Inflammatory macrophage treated with lipopolysaccharide for 4 hours (primary cell): ENCODE measurements at regions not wholly inside any gene's neighbourhood (a gene's known extent, or its start where the extent isn't known, plus 50 kb on each side); places are given as distances from the start of the nearest gene placed in this dataset.
"Not testable (repeated sequence)": the region's sequence is repeated elsewhere in the genome, so short reads cannot be mapped to it uniquely, and the experiment has no call there.

Experiments
- DNase-seq: peaks from one replicate; pipeline ENCODE4 v3.0.0-alpha.2; 2020

DNA sequence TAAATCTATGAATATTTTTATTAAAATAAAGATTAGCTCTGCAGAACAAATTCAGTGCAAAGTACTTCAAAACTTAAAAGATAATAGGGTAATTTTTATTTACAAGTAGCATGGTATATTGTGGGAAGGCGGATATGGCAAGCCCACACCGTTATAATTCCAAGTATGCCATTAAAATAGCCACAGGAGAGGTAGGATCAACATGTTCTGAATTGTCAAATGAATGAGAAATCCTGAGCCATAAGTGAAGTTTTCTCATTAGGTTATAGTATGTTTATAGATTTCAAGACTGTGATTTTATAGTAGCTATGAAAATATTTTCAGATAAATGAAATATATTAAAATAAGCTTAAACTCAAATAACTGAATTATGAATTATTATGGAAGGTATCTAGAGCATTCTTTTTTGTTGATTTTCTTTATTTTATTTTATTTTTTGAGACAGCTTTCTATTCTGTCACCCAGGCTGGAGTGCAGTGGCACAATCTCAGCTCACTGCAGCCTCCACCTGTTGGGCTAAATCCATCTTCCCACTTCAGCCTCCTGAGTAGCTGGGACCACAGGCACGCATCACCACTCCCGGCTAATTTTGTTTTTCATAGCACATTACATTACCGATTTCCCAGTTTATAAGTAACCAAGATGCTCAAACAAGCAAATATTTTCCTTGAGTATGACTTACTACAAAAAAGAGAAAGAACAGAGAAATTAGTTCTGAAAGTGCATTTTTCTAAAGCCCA is 956.6 kb downstream of the GATA3 start:
- DNase-seq = no peak

GRCh38 chr10:9012312-9012711 is 957.8 kb downstream of the GATA3 start:
- no peak for DNase-seq

- no peak for DNase-seq
These were observed 960.5 kb downstream of the GATA3 start for GRCh38 chr10:9015005-9015404.

- DNase-seq = no peak
These were observed 961.0 kb downstream of the GATA3 start for GRCh38 chr10:9015447-9015846.

DNA sequence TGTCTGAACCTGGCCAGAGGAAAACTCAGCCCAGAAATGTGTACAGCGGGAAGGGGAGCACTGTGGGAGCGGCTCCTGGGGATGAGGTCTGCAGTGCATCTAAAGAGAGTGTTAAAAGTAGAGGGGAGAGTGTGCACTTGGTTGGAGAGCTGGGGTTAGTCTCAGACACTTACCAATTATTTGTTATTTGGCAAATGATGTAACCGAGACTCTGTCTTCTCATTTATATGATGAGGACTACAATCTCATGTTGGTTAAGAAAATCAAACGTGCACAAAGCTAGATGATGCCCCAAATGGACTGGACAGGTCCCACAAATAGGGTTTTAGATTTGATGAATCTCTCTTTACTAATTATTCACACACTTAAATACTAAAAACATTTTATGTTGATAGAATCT is 962.4 kb downstream of the GATA3 start:
- no peak for DNase-seq

- DNase-seq = no peak
These were observed 964.0 kb downstream of the GATA3 start for GRCh38 chr10:9018195-9019173.

GRCh38 chr10:9023206-9023605 is 968.7 kb downstream of the GATA3 start:
- DNase-seq = no peak

DNA sequence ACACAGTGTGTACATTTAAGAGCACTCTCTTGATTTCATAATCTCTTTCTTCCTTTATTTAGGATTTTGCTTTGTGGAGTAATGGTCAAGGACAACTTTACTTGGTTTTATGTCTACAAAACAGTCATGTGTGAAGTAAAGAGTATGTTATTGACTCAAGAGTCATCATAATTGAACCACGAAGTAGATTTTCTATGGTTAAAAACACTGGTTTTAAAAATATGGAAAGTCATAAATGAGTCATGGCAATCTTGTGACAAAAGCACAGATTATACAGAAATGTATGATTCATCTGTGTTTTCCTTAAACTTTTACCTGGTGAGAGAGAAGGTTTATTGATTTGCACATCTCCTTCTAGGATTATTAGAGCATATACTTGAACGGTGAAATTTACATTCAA is 969.7 kb downstream of the GATA3 start:
- DNase-seq = no peak

GRCh38 chr10:9028231-9028630 is 973.7 kb downstream of the GATA3 start:
- no peak for DNase-seq

DNA sequence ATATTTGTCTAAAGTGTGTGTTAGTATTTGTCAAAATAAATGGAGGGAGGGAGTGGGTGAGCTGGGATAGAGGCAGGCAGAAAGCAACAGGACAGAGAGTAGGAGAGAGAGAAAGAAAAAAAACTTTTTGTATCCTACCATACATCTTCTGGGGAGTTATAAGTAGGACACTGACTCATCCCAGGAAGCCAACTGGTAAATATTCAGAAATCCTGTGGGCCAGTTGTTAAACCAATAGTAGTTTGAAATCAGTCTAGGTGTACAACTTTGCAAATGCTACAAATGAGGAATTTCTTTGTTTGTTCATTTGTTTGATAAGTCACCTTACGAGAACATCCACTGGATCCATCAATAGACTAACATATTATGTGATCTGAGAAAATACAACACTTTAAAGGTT is 980.9 kb downstream of the GATA3 start:
- no peak for DNase-seq

GRCh38 chr10:9036711-9037204 is 982.3 kb downstream of the GATA3 start:
- no peak for DNase-seq

- DNase-seq = no peak
These were observed 983.7 kb downstream of the GATA3 start for GRCh38 chr10:9038146-9038714.

- no peak for DNase-seq
These were observed 989.0 kb downstream of the GATA3 start for GRCh38 chr10:9043466-9043865.

DNA sequence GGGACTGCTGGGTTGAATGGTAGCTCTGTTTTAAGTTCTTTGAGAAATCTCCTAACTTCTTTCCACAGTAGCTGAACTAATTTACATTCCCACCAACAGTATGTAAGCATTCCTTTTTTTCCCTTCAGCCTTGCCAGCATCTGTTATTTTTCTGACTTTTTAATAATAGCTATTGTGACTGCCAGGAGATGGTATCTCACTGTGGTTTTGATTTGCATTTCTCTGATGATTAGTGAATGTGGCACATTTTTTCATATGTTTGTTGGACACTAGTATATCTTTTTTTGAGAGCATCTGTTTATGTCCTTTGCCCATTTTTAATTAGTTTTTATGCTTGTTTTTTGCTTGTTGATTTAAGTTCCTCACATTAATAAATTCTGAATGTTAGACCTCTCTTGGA is 990.8 kb downstream of the GATA3 start:
- DNase-seq = no peak

DNA sequence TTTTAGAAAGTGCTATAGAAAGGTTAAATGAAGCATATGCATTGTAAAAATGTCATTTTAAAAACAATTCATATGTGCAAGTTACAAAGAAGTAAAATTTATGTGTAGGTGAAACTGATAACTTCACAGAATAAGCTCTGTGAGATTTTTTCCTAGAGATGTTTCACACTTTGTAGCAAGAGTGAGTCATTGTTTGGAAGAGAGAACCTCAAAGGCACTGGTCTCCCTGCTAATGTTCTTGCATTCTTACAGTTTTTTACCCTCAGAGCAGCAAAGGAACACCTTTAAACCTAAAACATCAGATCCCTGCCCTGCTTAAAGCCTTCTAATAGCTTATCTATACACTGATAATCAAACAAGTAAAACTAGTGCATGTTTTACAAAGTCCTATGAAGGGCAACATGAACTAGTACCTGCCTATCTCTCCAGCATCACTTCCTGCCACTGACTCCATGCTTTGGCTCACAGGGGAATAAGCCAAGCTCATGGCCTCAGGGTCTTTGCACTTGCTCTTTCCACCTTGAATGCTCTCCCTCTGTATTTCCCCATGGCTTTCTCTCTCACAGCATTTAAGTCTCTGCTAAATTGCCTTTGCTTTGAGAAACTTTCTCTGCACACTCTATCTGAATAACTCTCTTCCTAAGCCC is 997.0 kb downstream of the GATA3 start:
- DNase-seq = no peak

GRCh38 chr10:9052767-9053166 is 998.3 kb downstream of the GATA3 start:
- no peak for DNase-seq

- no peak for DNase-seq
These were observed 1002.0 kb downstream of the GATA3 start for GRCh38 chr10:9056521-9056920.

GRCh38 chr10:9057293-9057692 is 1002.8 kb downstream of the GATA3 start:
- DNase-seq = not testable (repeated sequence)

DNA sequence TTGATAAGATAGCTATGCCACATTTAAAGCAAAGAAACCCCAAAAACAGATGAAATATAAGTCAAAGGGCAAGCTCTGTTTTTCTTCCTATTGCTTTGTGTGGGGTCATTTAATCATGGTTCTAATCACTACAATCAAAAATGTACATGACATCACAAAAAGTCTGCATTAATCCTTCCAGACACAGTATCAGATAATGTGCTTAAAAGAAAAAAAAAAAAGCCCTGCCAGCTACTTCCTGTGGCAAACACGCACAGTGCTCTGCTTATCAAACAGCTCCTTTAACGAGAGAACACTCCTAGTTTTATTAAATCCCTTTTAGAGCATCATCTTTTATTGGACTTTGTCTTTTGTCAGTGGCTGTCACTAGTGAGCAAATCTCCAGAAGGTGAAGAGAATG is 1005.8 kb downstream of the GATA3 start:
- no peak for DNase-seq

- no peak for DNase-seq
These were observed 1007.4 kb downstream of the GATA3 start for GRCh38 chr10:9061871-9062270.

GRCh38 chr10:9066152-9066551 is 1011.7 kb downstream of the GATA3 start:
- no peak for DNase-seq

DNA sequence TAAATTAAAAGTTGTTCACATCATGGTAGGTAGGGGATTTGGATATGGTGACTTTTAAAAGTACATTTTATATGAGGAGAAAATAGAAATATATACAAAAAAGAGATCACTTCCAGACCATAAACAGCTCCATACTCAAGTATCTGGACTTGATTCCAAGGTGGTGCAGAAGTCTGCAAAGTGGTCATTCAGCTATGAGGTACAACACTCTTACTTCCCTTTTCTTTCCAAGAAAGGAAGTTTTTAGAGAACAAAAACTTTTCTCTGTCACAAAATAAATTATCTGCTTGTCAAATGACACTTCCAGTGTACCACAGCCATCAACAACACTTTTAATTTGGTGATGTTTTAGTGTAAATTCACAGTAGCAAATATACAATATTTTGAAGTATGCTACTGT is 1013.5 kb downstream of the GATA3 start:
- no peak for DNase-seq

DNA sequence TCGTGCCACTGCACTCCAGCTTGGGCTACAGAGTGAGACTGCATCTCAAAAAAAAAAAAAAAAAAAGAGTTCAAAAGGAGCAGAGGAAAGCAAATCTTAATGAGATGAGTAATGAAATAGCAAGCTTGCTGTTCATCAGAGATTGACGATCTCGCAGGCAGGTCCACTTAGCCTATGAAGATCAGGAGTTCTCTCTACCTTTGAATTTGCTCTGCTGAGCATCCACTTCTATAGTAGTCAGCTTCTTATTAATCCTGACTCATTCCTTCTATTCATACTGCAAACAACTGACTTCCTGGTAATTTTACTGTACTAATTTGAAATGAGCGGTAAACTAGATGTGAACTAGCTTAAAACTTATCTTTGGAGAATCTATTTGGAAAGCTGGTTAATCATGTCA is 1014.6 kb downstream of the GATA3 start:
- DNase-seq = no peak
